CD4-positive, alpha-beta T cell treated with Interleukin-21 for 1 hour (primary cell): ENCODE measurements at regions not wholly inside any gene's neighbourhood (a gene's known extent, or its start where the extent isn't known, plus 50 kb on each side); places are given as distances from the start of the nearest gene placed in this dataset.

Source experiments
- DNase-seq: peaks from one replicate; pipeline ENCODE4 v3.0.0-alpha.2; 2020

DNA sequence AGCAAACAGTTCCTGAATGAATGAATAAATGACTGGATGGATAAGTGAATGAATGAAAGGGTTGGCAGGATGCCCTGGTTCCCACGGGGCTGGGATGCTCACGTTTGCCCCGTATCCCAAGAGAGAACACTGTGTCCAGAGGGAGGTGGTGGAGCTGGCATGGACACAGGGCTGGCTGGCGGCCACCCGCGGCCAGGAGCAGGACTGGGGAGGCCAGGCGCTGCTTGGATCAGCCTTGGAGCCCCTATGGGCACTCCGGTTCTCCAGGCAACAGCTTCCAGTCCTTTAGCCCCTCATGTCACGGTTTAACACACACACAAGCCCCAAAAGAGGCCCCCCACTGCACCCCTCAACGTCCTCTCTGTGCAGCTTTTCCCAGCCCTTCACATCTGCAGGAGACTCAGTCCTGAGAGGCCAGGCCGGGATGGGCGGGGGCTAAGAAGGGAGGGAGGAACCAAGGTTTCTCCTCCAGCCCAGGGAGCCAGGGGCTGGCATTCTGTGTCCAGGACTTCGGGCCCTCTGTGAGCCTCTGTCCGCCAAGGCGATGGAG is 86.0 kb upstream of the ALDH1L1 start:
- DNase-seq = no peak

DNA sequence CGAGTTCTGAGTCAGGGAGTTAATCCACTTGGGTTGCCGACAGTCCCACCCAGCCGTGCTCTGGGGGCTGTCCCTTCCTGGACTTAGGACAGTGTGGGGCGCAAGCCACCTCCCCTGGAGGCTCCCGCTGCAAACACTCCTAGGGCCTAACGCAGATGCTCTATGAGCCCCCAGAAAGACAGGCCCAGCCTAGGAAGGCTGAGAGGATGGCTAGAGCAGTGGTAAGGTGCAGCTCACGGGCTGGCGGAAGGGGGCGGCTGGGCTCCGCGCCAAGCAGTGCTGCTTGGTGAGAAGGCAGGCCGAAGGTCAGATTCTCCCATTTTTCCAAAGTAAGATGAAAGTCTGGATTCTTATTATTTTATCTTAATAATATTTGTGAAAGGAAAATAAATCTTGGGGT is 84.6 kb upstream of the ALDH1L1 start:
- DNase-seq = no peak

DNA sequence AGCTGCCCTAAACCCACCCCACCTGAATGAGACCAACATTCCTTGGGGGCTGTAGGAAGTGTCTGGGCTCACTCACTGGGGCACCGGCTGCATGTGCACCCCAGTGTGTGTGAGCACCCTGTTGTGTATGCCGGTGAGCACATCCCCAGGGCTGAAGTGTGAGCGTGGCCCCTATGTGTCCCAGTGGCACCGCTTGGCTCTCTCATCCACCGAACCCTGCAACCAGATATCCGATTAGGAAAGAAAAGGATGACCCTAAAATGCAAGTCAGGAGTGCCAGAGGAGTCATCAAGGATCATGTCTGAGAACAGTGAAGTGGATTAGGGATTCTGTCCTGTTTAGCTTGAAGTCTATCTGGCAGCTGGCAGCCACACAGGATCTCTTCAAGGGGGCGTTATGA is 84.0 kb upstream of the ALDH1L1 start:
- no peak for DNase-seq

DNA sequence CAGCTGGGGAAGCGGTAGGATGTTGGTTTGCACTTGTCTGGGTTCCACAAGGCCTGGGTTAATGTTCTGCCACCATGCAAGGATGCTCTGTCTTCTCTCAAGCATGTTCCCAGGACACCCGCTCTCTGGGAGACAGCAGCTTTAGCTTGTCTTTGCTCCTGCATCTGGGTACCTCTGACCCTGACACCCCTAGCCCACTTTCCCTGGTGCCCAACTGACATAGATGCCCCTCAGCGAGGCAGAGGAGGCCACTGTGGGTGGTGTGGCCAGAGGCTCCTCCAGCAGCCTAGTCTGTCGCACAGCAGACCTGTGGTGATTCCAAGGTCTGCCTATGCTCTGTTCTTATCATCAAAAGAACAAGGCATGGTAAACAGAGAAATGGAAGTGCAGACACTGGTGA is 83.6 kb upstream of the ALDH1L1 start:
- DNase-seq = no peak

DNA sequence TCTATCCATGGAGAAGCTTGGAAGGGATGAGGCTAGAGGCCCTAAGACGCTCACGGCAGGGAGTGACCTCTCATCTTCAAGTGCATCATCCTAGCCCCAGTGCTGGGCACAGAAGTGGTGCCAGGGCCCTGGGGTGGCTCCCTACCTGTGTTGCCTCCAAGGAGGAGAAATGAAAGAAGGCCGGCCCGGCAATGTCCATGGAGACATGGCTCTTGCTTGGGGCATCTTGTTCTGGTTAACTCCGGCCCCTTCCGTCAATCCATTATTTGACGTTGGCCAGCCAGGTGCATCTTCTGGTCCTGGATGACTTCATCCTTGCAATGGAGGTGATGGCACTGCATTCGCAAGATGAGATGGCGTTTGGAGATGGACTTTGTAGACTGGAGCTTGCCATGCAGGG is 83.2 kb upstream of the ALDH1L1 start:
- DNase-seq = no peak

DNA sequence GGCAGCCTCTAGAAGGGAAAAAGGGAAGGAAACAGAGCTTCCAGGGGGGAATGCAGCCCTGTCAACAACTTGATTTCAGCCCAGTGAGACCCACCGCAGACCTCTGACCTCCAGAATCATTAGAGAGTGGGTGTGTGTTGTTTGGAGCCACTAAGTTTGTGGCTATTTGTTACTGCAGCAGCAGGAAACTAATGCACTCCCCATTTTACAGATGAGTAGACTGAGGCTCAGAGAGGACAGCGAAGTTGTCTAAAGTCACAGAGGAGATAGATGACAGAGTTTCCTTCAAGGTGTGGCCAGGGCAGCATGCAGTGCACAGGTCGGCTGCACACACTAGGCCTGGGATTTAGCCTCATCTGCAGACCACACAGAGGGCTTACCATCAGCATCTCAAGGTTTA is 81.8 kb upstream of the ALDH1L1 start:
- no peak for DNase-seq

DNA sequence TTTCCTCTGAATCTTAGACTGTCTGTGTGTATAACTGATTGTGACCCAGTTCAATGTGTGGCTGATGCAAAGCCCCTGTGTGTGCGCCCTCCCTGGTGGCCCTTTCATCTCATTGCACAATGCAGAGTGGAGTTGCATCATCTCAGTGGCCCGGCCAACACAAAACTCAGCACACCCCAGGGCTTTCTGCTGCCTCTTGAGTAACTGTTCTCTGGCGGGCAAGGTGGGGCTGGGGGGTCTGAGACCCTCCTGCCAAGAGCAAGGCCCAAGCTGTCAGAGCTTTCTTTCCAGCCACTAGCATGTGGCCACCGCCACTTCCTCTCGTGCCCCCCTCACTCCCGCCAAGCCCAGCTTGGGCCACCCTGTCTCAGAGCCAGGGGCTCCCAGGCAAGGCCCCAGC is 80.7 kb upstream of the ALDH1L1 start:
- no peak for DNase-seq

DNA sequence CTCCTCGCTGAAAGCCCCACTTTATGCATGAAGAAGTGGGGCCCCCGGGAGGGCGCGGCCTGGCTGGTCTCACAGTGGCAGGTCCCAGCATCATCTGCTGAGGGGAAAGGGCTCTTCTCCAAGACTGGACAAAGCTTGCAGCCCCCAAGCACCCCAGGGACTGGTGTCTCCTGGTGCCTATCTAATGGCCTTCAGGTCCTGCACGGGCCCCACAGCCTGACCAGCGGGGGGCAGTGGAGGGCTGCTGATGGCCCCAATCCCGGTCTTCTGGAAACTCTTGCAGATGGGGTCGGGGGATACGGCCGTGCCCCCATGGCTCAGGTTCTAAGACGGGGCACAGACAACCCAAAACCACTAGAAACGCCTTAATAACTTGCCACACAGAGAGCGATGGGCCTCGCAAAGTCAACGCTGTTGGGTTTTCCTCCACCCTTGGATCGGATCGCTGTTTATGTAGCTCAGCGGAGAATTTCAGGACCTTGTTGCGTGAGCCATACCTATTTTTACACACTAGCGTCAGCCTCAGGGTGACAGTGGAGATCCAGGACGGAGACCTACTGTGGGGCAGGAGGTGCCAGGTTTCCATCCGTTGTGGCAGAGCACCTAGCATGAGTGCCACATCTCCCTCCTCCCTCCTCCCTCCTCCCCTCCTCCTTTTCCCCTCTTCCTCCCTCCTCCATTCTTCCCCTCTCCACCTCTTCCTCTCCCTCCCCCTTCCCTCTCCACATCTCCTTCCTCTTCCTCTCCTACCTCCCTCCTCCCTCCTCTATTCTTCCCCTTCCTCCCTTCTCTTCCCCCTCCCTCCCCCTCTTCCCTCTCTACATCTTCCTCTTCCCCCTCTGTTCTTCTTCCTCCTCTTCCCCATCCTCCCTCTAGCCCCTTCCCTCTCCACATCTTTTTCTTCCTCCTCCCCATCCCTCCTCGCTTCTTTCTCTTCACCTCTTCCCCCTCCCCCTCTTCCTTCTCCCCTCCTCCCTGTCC is 79.3 kb upstream of the ALDH1L1 start:
- DNase-seq = no peak

DNA sequence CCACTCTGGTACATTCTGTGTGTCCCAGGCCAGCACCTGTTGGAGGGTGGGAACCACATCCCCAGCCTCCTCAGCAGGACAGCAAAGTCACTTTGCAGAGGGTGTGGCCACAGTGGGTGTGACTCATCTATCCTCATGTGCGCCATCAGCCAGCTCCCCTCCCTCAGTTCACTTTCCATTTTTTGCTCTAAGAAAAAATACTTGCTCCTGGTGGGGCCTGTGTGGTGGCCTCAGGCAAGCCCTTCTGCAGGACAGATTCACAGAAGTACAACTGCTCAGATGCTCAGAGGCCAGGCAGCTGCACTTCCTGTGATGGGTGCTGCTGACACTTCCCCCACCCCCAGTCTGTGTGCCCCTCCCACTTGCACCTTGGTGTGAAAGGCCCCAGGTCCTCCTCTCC is 78.3 kb upstream of the ALDH1L1 start:
- DNase-seq = no peak

DNA sequence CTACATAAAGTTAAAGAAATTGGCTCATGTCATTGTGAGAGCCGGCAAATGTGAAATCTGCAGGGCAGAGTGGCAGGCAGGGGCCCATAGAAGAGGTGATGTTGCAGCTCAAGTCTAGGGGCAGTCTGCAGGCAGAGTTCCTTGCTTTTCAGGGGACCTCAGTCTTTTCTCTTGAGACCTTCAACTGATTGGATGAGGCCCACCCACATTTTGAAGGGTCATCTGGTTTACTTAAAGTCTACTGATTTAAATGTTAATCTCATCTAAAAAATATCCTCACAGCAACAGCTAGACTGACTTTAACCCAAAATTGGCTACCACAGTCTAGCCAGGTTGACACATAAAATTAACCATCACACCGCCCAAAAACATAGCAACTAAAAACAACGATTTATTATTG is 77.6 kb upstream of the ALDH1L1 start:
- no peak for DNase-seq

DNA sequence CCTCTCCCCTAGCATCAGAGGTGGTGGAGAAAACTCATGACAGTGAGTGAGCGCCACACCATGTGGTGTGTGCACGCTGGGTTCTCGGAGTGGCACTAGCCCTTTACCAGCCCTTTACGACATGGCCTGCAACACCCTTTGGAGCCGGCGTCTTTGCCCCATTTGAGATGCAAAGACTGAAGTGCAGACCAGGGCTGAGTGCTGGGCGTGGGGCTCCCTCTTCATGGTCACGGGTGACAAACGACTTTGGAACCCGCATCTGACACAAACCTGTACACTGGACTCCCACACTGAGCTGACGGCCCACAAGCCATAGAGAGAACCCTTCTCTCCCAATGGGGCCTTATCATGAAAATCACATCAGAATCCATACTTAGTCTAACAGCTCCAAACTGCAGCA is 76.8 kb upstream of the ALDH1L1 start:
- no peak for DNase-seq

DNA sequence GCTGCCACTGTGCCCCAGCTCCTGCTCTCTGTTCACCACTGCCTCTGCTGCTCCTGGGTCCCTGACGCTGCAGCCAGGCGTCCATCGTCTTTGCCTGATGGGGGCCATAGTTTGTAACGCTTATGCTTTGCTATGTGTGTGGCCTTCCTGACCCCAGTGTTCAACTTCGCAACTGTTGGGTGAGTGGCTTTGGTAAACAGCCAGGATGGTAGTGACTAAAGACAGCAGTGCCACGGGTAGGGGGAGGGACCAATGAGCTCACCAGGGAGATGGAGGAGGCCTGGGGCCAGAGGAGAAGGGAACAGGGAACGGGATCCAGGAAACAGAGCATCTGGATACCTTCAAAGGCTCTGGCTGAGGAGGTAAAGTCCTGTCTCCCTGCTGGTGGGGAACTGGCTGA is 75.9 kb upstream of the ALDH1L1 start:
- DNase-seq = no peak

DNA sequence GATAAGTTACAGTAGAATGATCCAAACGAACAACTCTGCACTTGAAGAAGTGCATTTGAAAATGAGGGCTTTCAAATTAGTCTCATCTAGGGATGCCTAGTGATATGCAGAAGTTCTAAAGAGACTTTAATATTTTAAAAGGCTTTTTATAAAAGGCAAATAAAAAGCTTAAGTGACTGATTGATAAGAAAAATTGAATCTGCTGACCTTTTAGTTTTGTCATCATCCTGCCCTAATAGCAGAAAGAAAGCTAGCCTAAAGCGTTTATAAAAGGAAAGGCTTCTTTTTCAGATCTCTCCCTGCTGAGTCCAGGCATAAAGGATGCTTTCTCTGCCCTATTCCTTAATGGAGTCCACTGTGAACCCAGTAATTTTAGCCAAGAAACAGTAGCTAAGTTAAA is 72.7 kb upstream of the ALDH1L1 start:
- no peak for DNase-seq

DNA sequence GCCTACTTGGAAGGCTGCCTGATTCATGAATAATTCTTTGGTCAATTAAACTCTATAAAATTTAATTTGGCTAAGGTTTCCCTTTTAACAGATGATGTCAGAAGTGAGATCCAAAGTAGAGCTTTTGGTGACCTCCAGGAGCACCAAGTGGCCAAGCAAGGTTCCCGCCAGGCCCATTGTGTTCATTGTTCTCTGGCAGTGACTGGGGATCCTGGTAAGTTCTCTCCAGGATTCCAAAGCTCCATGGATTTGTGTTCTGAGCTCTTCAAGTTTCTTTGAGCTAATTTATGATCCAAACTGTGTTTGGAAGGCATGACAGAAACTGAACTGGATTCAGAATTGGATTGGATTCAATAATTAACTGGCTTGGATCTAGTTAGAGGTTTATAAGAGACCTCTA is 72.0 kb upstream of the ALDH1L1 start:
- DNase-seq = no peak

DNA sequence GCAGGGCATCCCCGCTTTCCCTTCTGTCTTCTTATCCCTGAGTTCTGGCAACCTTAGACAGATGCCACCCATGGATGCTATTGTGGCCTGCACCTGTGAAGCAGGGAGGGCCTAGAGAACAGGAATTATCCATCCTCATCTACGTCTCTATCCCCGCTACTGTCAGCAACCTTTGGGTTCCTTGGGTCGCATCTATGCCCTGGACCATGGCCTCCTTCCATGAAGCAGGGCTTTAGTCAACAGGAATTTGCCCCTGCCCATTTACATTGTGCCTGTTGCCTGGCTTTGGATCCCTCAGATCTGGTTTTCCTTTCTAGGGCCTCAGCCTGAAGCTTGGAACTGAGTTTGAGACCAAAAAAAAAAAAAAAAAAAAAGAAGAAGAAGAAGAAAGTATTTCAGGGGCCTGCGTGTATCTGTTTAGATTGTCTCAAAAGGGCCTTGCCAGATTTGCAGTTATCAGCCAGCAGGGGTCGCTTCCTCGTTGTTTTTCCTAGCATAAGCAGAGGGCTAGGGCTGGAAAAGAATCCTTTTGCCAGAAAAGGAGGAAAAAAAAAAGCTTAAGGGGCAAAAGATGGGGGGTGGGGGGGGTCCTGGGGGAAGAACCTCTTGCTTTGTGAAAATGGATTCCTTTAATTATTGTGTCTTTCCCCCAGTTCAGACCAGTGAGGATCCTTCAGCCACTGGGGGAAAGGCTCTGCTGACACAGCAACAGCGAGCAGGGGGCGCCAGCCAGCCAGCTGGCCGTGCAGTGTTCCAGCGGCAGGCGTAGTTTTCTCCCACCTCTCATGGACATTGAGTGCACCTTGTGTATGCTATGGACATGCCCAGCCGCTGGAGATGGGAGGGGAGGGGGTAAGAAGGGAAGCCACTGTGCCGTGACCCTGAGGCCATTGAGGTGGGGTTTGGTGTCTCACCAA is 65.7 kb upstream of the ALDH1L1 start:
- DNase-seq = peak; percentile 2
